ENCODE measurements at regions not wholly inside any gene's neighbourhood (a gene's known extent, or its start where the extent isn't known, plus 50 kb on each side); places are given as distances from the start of the nearest gene placed in this dataset.

DNA sequence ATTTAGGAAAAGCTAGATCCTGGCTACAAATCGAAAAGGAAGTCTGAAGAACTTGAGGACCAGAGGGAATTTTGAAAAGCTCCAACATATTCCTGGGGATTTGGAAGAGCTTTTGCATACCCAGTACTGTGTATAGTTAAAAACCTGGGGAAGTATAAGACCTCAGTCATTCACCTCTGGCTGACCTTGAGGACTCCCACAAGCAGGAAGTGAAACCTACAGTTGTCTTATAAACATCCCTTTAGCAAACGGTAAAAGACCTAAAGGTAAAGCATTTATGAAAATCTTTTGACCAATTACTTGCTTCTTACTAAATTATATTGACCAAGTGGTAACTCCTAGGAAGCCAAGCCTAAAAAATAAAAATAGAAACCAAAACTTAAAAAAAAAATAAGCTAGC lies 175.0 kb downstream of the HAO1 start:
- intact Hi-C loops (cut with micrococcal nuclease): no loop called here
- ATAC-seq (no peak), DNase-seq (no peak)
- no peaks in the 10 kb centered on the region for H3K27me3 ChIP-seq (ENCODE audit: control insufficient read depth, insufficient read depth, low read length)
- no peaks in the 10 kb centered on the region for H3K36me3 Mint-ChIP-seq
- no peak overlapping the region for H3K27ac ChIP-seq (ENCODE audit: low read length)
- H3K9me3 ChIP-seq (ENCODE audit: control insufficient read depth, insufficient read depth, low read length): no peaks in the 10 kb centered on the region
- peaks cover 3 to 5% of the 10 kb centered on the region in 2 donors for H3K9me3 Mint-ChIP-seq
- no peak overlapping the region for H3K4me3 Mint-ChIP-seq
- TF ChIP-seq, protein P1, sequence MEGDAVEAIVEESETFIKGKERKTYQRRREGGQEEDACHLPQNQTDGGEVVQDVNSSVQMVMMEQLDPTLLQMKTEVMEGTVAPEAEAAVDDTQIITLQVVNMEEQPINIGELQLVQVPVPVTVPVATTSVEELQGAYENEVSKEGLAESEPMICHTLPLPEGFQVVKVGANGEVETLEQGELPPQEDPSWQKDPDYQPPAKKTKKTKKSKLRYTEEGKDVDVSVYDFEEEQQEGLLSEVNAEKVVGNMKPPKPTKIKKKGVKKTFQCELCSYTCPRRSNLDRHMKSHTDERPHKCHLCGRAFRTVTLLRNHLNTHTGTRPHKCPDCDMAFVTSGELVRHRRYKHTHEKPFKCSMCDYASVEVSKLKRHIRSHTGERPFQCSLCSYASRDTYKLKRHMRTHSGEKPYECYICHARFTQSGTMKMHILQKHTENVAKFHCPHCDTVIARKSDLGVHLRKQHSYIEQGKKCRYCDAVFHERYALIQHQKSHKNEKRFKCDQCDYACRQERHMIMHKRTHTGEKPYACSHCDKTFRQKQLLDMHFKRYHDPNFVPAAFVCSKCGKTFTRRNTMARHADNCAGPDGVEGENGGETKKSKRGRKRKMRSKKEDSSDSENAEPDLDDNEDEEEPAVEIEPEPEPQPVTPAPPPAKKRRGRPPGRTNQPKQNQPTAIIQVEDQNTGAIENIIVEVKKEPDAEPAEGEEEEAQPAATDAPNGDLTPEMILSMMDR (IDR thresholded peaks at IDR 0.05): no peak
- H3K4me1 Mint-ChIP-seq: no peaks in the 10 kb centered on the region
- no peak overlapping the region for H3K27ac Mint-ChIP-seq
- 38% methylated on average over 2 of the region's 2 CpGs for WGBS (ENCODE audit: insufficient coverage)
- H3K36me3 ChIP-seq (ENCODE audit: control insufficient read depth, insufficient read depth, low read length): no peaks in the 10 kb centered on the region
- no peak overlapping the region for H3K4me3 ChIP-seq (ENCODE audit: low read length)
- H3K4me1 ChIP-seq (ENCODE audit: control insufficient read depth, insufficient read depth, low read length): no peaks in the 10 kb centered on the region
- H3K27me3 Mint-ChIP-seq (ENCODE audit: low read depth in 2 of 2): no peaks in the 10 kb centered on the region

DNA sequence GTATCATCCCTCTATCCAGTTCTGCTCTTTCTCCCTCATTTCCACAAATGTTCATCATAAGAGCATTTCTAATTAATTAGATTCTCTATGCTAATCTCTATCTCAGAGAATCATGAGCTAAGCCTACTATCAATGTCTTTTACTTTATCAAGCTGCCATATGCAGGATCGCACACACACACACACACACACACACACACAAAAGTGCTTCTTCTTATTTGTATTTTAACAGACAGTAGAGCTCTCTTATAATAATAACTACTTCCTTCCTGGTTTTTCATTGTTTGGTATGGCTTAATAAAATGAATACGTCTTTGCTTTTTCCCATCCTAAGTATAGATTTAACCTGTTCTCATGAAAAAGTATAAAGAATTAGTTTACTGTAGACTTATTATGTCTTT lies 170.2 kb downstream of the HAO1 start:
- peaks cover 3 to 7% of the 10 kb centered on the region in 2 donors for H3K9me3 Mint-ChIP-seq
- Histone ChIP-seq H3K27ac (ENCODE audit: low read length) (no peak overlapping the region), H3K27me3 (ENCODE audit: control insufficient read depth, insufficient read depth, low read length) (no peaks in the 10 kb centered on the region), H3K36me3 (ENCODE audit: control insufficient read depth, insufficient read depth, low read length) (no peaks in the 10 kb centered on the region), H3K4me1 (ENCODE audit: control insufficient read depth, insufficient read depth, low read length) (no peaks in the 10 kb centered on the region), H3K9me3 (ENCODE audit: control insufficient read depth, insufficient read depth, low read length) (no peaks in the 10 kb centered on the region), H3K4me3 (ENCODE audit: low read length) (no peak overlapping the region)
- intact Hi-C loops (cut with micrococcal nuclease): no loop called here
- no peak overlapping the region for H3K27ac Mint-ChIP-seq
- 0% methylated on average over 1 of the region's 2 CpGs for WGBS (ENCODE audit: insufficient coverage)
- H3K27me3 Mint-ChIP-seq (ENCODE audit: low read depth in 2 of 2): no peaks in the 10 kb centered on the region
- no peak overlapping the region for H3K4me3 Mint-ChIP-seq
- no peaks in the 10 kb centered on the region for H3K36me3 Mint-ChIP-seq
- TF ChIP-seq, protein P1 (IDR thresholded peaks at IDR 0.05): no peak
- ATAC-seq (no peak), DNase-seq (no peak)
- no peaks in the 10 kb centered on the region for H3K4me1 Mint-ChIP-seq

DNA sequence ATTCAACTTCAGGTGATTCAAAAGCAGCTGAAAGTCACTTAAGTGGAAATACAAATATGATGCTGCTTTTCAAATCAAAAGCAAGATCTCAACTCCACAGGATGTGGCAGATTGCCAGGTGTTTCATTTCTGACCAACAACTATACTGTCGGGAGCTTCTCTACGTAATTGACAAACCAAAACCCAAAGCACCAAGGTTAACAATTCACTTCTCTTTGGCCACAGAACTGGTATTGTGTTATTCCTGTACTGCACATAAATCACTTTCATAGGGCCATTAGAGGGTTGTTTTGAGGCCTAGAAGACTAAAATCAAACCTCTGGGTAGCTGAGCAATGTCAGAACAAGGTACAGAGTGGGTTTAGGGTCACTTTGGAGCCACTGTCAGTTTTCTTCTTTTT lies 169.7 kb downstream of the HAO1 start:
- H3K4me3 ChIP-seq (ENCODE audit: low read length): no peak overlapping the region
- no peak overlapping the region for H3K27ac Mint-ChIP-seq
- no peaks in the 10 kb centered on the region for H3K27me3 ChIP-seq (ENCODE audit: control insufficient read depth, insufficient read depth, low read length)
- H3K36me3 ChIP-seq (ENCODE audit: control insufficient read depth, insufficient read depth, low read length): no peaks in the 10 kb centered on the region
- ATAC-seq (no peak), DNase-seq (no peak)
- 15% methylated on average over 2 of the region's 2 CpGs for WGBS (ENCODE audit: insufficient coverage)
- no peaks in the 10 kb centered on the region for H3K27me3 Mint-ChIP-seq (ENCODE audit: low read depth in 2 of 2)
- H3K4me1 ChIP-seq (ENCODE audit: control insufficient read depth, insufficient read depth, low read length): no peaks in the 10 kb centered on the region
- H3K9me3 Mint-ChIP-seq: peaks cover 3 to 7% of the 10 kb centered on the region in 2 donors
- H3K27ac ChIP-seq (ENCODE audit: low read length): no peak overlapping the region
- H3K4me3 Mint-ChIP-seq: no peak overlapping the region
- TF ChIP-seq, protein P1 (IDR thresholded peaks at IDR 0.05): no peak
- no peaks in the 10 kb centered on the region for H3K36me3 Mint-ChIP-seq
- no peaks in the 10 kb centered on the region for H3K4me1 Mint-ChIP-seq
- intact Hi-C loops (cut with micrococcal nuclease): no loop called here
- H3K9me3 ChIP-seq (ENCODE audit: control insufficient read depth, insufficient read depth, low read length): no peaks in the 10 kb centered on the region

DNA sequence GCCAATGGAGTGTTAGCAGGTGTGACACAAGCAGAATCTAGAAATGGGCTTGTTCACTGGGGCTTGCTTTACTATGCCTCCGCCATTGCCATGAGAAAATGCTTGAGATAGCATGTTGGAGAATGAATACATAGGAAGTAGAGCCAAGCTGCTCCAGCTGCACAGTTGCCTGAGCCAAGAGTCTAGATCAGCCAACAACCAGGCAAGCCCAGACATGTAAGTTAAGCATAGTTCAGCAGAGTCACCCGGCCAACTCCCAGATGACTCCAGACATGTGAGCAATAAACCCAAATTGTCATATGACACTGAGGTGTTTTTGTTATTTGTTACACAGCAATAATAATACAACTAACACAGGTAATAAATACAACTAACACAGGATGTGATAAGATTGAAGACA lies 167.9 kb downstream of the HAO1 start:
- Histone ChIP-seq H3K4me3 (ENCODE audit: low read length) (no peak overlapping the region), H3K4me1 (ENCODE audit: control insufficient read depth, insufficient read depth, low read length) (no peaks in the 10 kb centered on the region), H3K27ac (ENCODE audit: low read length) (no peak overlapping the region), H3K27me3 (ENCODE audit: control insufficient read depth, insufficient read depth, low read length) (no peaks in the 10 kb centered on the region), H3K36me3 (ENCODE audit: control insufficient read depth, insufficient read depth, low read length) (no peaks in the 10 kb centered on the region), H3K9me3 (ENCODE audit: control insufficient read depth, insufficient read depth, low read length) (peaks cover 3% of the 10 kb centered on the region)
- ATAC-seq (no peak), DNase-seq (no peak)
- H3K4me1 Mint-ChIP-seq: no peaks in the 10 kb centered on the region
- H3K4me3 Mint-ChIP-seq: no peak overlapping the region
- TF ChIP-seq, protein P1 (IDR thresholded peaks at IDR 0.05): no peak
- no peak overlapping the region for H3K27ac Mint-ChIP-seq
- 100% methylated on average over 2 of the region's 2 CpGs for WGBS (ENCODE audit: insufficient coverage)
- intact Hi-C loops (cut with micrococcal nuclease): no loop called here
- H3K27me3 Mint-ChIP-seq (ENCODE audit: low read depth in 2 of 2): no peaks in the 10 kb centered on the region
- no peaks in the 10 kb centered on the region for H3K36me3 Mint-ChIP-seq
- peaks cover 0 to 2% of the 10 kb centered on the region in 2 donors for H3K9me3 Mint-ChIP-seq

Data from natural killer cell (primary cell).